ENCODE measurements at regions not wholly inside any gene's neighbourhood (a gene's known extent, or its start where the extent isn't known, plus 50 kb on each side); places are given as distances from the start of the nearest gene placed in this dataset.

- Histone ChIP-seq H3K79me2 (ENCODE audit: control insufficient read depth, insufficient read depth, low read length) (no peaks in the 10 kb centered on the region), H3K4me3 (replicated peaks in 1 of 3; ENCODE audit: insufficient read depth in 1 of 3, low read depth in 1 of 3, low read length in 3 of 3) (no peak overlapping the region), H3K4me1 (ENCODE audit: control insufficient read depth, extremely low read depth, insufficient read depth, low read length) (peaks cover 13% of the 10 kb centered on the region), H3K36me3 (ENCODE audit: control insufficient read depth in 2 of 2, extremely low read depth in 1 of 2, insufficient read depth in 2 of 2, low read length in 2 of 2) (no peaks in the 10 kb centered on the region), H2AFZ (ENCODE audit: low read depth, low read length) (no peak overlapping the region), H3K4me2 (ENCODE audit: insufficient read depth, low read length) (no peak overlapping the region), H3K9me3 (replicated peaks; ENCODE audit: control insufficient read depth, insufficient read depth, low read length) (no peaks in the 10 kb centered on the region), H3K9ac (replicated peaks; ENCODE audit: extremely low read depth, insufficient read depth, low read length) (no peak overlapping the region), H3K9me1 (replicated peaks; ENCODE audit: control insufficient read depth, extremely low read depth, insufficient read depth, low read length) (no peaks in the 10 kb centered on the region), H3K27me3 (ENCODE audit: control insufficient read depth in 2 of 2, insufficient read depth in 2 of 2, low read length in 2 of 2) (no peaks in the 10 kb centered on the region), H4K20me1 (replicated peaks; ENCODE audit: control insufficient read depth, extremely low read depth, insufficient read depth, low read length) (no peaks in the 10 kb centered on the region), H3K27ac (ENCODE audit: insufficient read depth, low read depth, low read length) (no peak overlapping the region)
- no TSS peak for BruUV-seq (replicated peaks)
- TF ChIP-seq, protein P1, sequence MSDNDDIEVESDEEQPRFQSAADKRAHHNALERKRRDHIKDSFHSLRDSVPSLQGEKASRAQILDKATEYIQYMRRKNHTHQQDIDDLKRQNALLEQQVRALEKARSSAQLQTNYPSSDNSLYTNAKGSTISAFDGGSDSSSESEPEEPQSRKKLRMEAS (IDR thresholded peaks at IDR 0.05; ENCODE audit: insufficient read depth, insufficient read length): no peak
- TF ChIP-seq GATA2 (IDR thresholded peaks at IDR 0.05; ENCODE audit: insufficient read depth, insufficient read length, low read depth, low read length) (no peak), FOS (IDR thresholded peaks at IDR 0.05; ENCODE audit: borderline replicate concordance, insufficient read depth, low read length) (no peak), EZH2 (IDR thresholded peaks at IDR 0.05; ENCODE audit: borderline replicate concordance, low read depth, low read length, severe bottlenecking) (no peak), JUN (IDR thresholded peaks at IDR 0.05; ENCODE audit: borderline replicate concordance, insufficient read depth, insufficient read length, low read depth) (no peak), CTCF (IDR thresholded peaks at IDR 0.05; ENCODE audit: extremely low read depth in 1 of 2, insufficient read depth in 1 of 2, low read depth in 1 of 2, low read length in 2 of 2) (no peak), POLR2A (IDR thresholded peaks at IDR 0.05; ENCODE audit: low read depth, low read length) (no peak), POLR2AphosphoS5 (IDR thresholded peaks at IDR 0.05; ENCODE audit: insufficient read depth, low read depth, low read length) (no peak), MYC (IDR thresholded peaks at IDR 0.05; ENCODE audit: low read depth, low read length) (no peak)
- FAIRE-seq (no peak), DNase-seq (ENCODE audit: low read depth, low spot score) (no peak)
- intact Hi-C loops (cut with micrococcal nuclease): no loop called here
- ChIA-PET CTCF (no interaction called here), POLR2A (no interaction called here)
- dilution Hi-C loops (cut with MboI; ENCODE audit: extremely low pct_ligation_motif_present, low sequenced_read_pairs): no loop called here
Observed at GRCh38 chr13:64160479-64160878, 2744.8 kb upstream of the PCDH20 start.

Data from endothelial cell of umbilical vein (primary cell).